HG03575 (cell line): ENCODE measurements at regions not wholly inside any gene's neighbourhood (a gene's known extent, or its start where the extent isn't known, plus 50 kb on each side); places are given as distances from the start of the nearest gene placed in this dataset.

Source experiments
- ATAC-seq: cut with Tn5 transposase; IDR thresholded peaks from one replicate; pipeline ENCODE4 v1.9.1; 2021; ENCODE audit not compliant: unreplicated experiment, insufficient number of reproducible peaks, low FRiP score; ENCODE audit errors: extremely low read depth

DNA sequence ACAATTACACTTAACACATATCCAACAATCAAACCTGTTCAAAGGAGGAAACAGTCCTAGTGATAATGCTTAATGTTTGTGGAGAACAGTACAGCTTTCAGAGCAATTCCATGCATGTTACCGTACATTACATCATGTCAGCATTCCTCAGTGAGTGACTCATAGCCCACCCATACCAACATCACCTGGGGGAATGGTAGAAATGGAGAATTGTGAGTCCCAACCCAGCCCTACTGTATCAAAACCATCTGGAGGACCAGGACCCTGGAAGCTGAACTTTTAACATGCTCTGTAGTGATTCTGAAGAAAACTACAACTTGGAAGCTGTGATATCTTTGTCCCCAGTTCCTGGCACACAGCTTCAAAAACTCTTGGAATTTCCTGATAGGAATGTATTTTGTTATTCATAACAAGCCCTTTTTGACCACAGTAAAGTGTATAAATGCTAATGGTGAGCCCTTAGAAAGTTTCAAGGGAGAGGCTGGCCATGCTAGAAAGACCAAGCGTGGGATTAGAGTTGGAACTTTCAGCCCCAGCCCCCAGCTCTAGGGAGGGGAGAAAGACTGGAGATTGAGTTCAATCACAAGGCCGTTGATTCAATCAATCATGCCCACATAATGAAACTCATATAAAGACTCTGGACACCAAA lies 301.1 kb downstream of the BUD13 start:
- ATAC-seq: no peak

GRCh38 chr11:116468699-116469098 lies 304.1 kb downstream of the BUD13 start:
- ATAC-seq: no peak

- ATAC-seq: no peak
Observed at GRCh38 chr11:116467823-116468222, 305.0 kb downstream of the BUD13 start.

DNA sequence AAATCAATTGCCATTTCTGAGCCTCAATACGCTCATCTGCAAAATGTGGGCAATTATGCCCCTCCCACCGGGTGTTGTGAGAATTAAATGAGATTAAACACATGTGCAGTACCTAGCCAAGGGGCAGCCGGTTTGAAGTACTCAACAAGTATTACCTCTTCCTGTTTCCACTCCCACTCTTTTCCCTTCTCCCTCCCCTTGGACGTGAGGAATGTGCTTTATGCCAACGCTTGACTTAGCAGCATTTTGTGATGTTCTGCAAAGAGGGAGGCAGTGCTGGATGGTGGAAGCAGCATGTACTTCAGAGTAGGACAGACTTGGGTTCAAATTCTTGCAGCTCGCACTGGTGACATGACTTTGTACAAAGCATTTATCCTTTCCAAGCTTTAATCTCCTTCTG lies 306.0 kb downstream of the BUD13 start:
- ATAC-seq: no peak

DNA sequence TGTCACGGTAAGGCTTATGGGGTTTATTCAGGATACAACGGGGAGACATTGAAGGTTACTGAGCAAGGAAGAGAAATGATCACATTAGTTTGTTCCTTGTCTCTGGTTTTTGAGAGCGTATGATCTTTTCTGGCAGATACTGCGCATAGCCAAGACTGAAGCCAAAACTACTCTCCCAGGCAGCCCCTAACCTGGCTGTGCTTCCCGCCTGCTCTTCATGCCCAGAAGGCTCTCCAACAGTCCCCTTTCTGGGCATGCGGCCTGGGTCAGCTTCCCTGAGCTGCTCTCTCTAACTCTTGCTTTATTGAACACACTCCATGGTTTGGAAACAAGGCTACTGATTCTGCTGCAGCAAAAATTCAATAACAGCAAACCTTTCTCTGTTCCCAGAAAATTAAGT lies 306.6 kb downstream of the BUD13 start:
- ATAC-seq: no peak

DNA sequence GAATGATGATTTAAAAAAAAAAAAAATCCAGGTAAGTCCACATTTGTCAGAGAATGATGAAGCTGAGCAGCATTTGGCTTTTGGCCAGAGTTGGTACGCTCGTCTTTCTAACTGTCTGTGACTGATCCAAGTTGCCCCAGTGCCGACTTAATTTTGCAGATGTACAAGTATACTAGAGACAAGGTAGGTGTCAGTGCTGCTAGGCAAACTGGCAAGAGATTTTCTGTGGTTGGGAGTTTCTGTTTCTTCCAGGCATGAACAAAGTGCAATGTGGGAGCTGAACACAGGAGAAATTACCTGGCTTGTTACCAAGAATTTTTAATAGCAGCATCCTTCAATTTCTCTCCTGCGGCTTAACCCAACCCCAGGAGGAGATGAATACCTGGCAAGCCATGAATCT lies 307.7 kb downstream of the BUD13 start:
- ATAC-seq: no peak

DNA sequence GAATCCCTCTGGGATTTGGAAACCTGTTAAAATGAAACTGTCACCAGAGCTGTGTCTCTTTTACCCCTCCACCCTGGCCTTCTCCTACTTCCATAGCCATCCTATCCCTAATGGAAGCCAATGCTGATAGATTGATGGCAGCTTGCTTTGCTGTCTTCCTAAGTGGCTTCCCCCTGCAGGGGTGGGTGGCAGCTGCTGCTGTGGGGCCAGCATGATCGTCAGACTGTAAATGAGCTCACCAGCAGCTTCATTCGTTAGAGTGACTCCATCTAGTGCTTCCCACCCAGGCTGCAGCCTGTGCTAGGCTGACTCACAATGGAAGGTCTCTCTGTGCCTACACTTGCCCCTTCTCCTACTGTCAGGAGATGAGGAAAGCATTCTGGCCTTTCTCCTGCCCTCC lies 311.0 kb downstream of the BUD13 start:
- no peak for ATAC-seq

GRCh38 chr11:116460156-116460920 lies 312.4 kb downstream of the BUD13 start:
- ATAC-seq: no peak

DNA sequence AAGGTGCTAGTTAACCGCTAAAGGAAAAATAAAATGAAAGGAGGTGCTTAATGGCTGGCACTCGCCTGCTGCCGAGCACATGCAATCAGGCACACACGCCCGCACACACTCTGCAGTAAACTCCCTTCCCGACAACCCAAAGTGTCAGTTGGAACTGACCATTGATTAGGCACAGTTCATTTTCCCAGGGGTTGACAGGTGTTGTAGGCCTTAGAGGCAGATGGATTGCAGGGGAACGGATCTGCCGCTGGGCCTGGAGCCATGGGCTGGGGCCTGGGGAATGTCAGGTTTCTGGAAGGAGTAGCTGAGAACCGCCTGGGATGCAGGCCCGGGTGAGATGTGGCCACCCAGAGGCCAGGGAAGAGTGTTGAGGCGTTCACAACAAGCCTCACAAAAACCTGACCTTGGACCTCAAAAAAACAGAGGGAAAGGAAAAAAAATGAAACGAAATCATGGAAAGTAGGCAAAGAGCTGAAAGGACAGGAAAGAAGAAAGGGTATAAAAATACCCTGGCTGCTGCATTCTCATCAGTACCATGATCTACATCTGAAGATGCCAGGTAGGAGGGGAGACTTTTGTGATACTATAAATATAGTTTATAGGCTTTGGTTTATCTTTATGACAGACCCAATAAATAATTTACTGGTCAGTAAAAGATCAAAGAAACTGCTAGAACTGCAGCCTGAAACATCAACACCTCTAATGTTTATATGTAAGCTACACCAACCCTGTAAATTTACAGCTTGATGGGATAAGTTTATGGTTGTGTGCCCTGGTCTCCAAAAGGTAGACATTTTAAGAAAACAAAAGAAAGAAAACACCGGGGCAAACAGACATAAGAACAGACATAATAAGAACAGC lies 313.4 kb downstream of the BUD13 start:
- no peak for ATAC-seq

- ATAC-seq: no peak
Observed at GRCh38 chr11:116458546-116458945, 314.2 kb downstream of the BUD13 start.

GRCh38 chr11:116457336-116458007 lies 315.3 kb downstream of the BUD13 start:
- ATAC-seq: no peak

DNA sequence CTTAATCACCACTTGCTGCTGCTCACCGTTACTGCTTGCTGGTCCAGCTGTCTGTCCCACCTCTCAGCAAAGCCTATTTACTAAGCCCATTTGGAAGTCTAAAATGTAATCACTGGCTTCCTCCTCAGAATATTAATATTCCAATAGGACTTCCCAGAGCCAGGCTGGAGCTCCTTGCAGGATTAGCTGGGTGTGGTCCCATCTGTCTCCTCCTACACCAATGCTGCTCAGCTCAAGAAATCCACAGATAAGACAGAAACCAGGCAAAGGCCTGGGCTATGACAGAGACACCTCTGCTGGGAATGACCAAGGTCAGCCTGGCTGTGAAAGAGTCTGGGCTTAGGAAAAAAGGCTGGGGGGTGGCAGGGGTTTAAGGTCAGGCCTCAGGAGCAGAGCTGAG lies 317.8 kb downstream of the BUD13 start:
- ATAC-seq: no peak

DNA sequence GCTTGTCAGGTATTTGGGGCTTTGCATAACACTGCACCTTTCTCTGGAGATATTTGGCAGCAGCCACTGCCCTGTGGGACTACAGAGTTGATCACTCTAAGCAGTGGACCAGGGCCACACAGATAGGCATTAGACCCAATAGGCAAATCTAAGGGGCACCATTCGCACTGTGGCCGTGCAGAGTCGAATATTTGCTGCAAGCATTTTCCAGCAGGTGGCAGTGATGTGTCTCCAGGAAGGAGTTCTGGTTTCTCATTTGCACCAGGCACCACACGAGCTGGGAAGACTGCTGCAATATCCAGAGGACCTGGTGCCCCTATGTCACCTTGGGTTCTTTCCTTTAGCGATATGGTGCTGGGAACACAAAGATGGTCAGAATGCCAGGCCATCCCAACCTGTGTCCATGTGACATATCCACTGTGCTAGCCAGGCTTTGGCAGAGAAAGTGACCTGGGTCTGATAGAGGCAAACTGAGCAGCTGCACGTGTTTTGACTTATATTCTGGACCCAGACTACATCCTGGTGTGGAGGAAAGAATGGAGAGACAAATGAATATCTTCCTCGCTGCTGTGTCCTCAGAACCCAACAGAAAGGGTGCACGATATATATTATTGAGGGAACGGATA lies 318.7 kb downstream of the BUD13 start:
- ATAC-seq: no peak

- ATAC-seq: no peak
Observed at GRCh38 chr11:116452461-116452860, 320.3 kb downstream of the BUD13 start.

DNA sequence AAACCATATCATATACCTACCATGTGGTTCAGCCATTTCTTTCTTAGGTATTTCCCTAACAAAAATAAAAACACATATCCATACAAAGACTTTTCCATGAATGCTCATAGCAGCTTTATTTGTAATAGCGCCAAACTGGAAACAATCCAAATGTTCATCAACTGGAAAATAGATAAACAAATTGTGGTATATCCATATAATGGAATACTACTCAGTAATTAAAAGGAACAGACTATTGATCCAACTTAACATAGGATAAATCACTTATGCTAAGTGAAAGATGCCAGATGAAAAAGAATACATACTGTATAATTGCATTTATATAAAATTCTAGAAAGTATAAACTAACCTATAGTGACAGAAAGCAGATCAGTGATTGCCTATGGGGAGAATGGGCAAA lies 323.3 kb downstream of the BUD13 start:
- ATAC-seq: no peak

DNA sequence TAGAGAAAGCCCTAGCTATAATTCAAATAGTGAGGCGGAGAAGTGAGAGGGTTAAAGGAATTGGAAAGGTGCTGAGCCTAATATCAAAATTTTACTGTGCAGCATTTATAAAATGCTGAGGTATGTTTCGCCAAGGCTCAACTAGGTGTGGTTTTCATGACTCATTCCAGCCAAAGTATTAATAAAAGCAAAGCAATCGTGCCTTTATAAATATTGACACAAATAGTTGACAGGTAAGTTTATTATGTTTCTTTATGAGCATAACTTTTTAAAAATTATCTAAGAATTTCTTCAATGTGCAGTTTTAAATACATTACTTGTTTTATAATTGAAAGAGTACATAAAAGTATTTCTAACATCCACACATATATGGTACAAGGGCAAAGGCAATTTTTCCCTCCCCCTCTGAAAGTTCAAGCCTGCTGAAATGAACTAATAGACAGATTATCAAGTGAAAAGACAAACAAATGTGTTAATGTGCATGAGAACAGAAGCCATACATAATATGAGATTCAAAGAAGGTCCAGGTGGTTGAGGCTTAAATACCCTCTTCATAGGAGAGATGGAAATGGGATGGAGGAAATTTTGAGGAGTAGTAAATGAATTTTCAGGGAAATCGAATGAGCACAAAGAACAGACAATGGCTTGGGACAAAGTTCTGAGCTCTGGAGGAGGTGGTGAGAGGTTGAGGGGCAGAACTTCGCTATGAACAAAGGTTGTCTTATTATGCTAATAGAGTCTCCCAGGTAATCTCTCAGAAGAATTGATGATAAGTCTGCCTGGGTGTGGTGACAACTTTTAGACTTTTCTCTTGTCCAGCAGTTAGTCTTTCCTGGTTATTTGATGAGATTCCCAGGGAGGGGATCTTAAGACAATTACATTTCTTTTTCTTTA lies 326.5 kb downstream of the BUD13 start:
- ATAC-seq: no peak

DNA sequence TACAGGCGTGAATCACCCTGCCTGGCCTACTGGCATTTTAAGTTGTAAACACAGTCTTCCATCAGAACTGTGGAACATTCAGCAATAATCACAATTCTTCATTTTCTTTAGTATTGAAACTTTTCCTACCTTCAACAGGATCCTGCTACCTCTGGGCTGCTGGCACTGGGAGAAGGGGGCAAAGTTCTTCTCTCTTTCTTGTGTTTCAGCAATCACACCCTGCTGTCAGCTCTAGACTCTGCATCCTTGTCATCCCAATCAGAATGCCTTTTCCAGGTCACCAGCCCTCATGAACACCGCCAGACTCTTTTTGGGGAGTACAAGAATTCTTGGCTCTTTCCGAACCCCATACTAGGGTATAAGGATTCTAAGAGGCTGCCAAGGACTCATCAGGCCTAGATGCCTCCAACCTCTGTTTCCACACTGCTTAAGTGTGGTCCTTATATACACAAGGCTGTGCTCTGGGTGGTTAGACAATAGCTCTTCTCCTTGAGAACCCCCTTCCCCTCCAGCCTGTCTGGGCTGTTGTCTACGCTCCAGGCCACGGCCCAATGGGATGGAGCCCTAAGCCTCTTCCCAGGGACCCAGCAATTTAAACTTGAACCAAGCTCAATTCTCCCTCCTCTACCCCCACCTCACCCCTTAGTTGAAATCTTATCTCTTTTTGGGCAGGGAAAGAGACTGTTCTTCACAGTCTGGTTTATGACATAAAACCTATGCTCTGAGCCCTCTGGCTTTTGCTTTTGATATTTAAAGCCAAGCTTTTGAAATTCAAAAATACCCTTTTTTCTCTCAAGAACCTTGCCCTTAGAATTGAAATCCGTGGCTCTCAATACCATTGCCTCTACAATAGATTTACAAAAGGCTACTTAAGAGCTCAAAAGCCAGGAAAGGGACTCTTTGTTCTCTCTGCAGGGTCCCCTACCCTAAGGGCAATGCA lies 327.4 kb downstream of the BUD13 start:
- ATAC-seq: no peak
